Spleen (tissue), 11 donors: ENCODE measurements at regions not wholly inside any gene's neighbourhood (a gene's known extent, or its start where the extent isn't known, plus 50 kb on each side); places are given as distances from the start of the nearest gene placed in this dataset.
A peak's percentile ranks its signal among the peaks of the same experiment; 100 is the strongest.

ENCODE experiments used
- DNase-seq: peaks from one replicate; pipeline ENCODE4 v3.0.0-alpha.2; 2020
- H3K27ac ChIP-seq, 8 donors: fragments of 200-600 bp; sonication (generic) in 7 of 8; 1 replicate in 4 of 8; 2 replicates in 4 of 8; pipeline versions ENCODE4 v1.5.0 to v1.8.0; 2016 to 2021; ENCODE audit warnings: inconsistent platforms in 4 of 8, mild to moderate bottlenecking in 4 of 8, moderate library complexity in 1 of 8
- H3K27me3 ChIP-seq, 7 donors: fragments of 200-600 bp; sonication (generic) in 6 of 7; replicated peaks in 1 of 7; 1 replicate in 4 of 7; 2 replicates in 3 of 7; pipeline versions ENCODE4 v1.5.0 to v1.8.0; 2016 to 2021; ENCODE audit warnings: inconsistent platforms in 3 of 7, mild to moderate bottlenecking in 1 of 7
- H3K36me3 ChIP-seq, 6 donors: fragments of 200-600 bp; sonication (generic) in 5 of 6; 1 replicate in 4 of 6; 2 replicates in 2 of 6; pipeline versions ENCODE4 v1.5.0 to v1.8.0; 2016 to 2021; ENCODE audit warnings: inconsistent platforms in 2 of 6
- H3K4me1 ChIP-seq, 6 donors: fragments of 200-600 bp; sonication (generic) in 5 of 6; 1 replicate in 3 of 6; 2 replicates in 3 of 6; pipeline versions ENCODE4 v1.5.0 to v1.8.0; 2016 to 2021; ENCODE audit warnings: inconsistent platforms in 3 of 6
- H3K4me3 ChIP-seq, 8 donors: fragments of 200-600 bp; sonication (generic) in 7 of 8; 1 replicate in 4 of 8; 2 replicates in 4 of 8; pipeline versions ENCODE4 v1.5.0 to v1.8.0; 2016 to 2021; ENCODE audit warnings: inconsistent platforms in 4 of 8, mild to moderate bottlenecking in 4 of 8, moderate library complexity in 2 of 8
- H3K9me3 ChIP-seq, 8 donors: fragments of 200-600 bp; sonication (generic) in 7 of 8; 1 replicate in 4 of 8; 2 replicates in 4 of 8; pipeline versions ENCODE4 v1.5.0 to v1.8.0; 2016 to 2021; ENCODE audit warnings: inconsistent platforms in 4 of 8
- POLR2A ChIP-seq, 3 donors: fragments of 450-650 bp; IDR thresholded peaks; one replicate each; pipeline ENCODE4 v1.5.1; 2017; ENCODE audit warnings: antibody characterized with exemption in 3 of 3, mild to moderate bottlenecking in 1 of 3
- POLR2AphosphoS5 ChIP-seq, 3 donors: sonication (generic); formaldehyde crosslinking; IDR thresholded peaks; one replicate each; pipeline ENCODE4 v1.5.1; 2017; ENCODE audit warnings: antibody characterized with exemption in 3 of 3
- WGBS, 5 donors: extraction: QIAGEN DNeasy Blood & Tissue Kit in 3 of 5; methylation state at CpG; one replicate each; pipeline versions ENCODE4 v1.1.5 to v1.1.7; 2013 to 2018; 5-methylcytosine and 5-hydroxymethylcytosine counted together
- intact Hi-C: fragments of 100-400 bp; cut with DNase I; formaldehyde crosslinking; loops from one replicate; pipeline ENCODE4 v1.15.0; 2023; ENCODE audit warnings: low total_unique reads
- TF ChIP-seq, protein P1 (sequence below), 11 experiments: fragments of 200-600 bp in 7 of 11; fragments of 450-650 bp in 4 of 11; sonication (generic) in 4 of 11; IDR thresholded peaks in 8 of 11; conservative IDR thresholded peaks in 3 of 11; 1 replicate in 7 of 11; 2 replicates in 4 of 11; pipeline versions ENCODE4 v1.4.0 to v1.8.0; 2016 to 2021; ENCODE audit warnings: antibody characterized with exemption in 11 of 11, inconsistent platforms in 4 of 11, mild to moderate bottlenecking in 1 of 11
- donor health status: healthy with polysubstance abuse.
- donor health status: DM: no; HTN: no; CAD: no; lungs with moderate emphysema.
- donor health status: DM: no; HTN: no; CAD: no.
- donor health status: Bipolar disorder and iron deficiency.
- donor health status: healthy.
- donor health status: DM: no; HTN: no; CAD: no.
- donor health status: DM: yes; HTN: yes; CAD: no.

- intact Hi-C loops, result no loop called here
Measured at GRCh38 chr15:95359966-95360365, 970.5 kb upstream of the NR2F2 start.

GRCh38 chr15:95362306-95362705 lies 968.2 kb upstream of the NR2F2 start:
- TF ChIP-seq POLR2AphosphoS5 (IDR thresholded peaks at IDR 0.05), result peak in 1 of 3 donors; percentile 46
- no peak for TF ChIP-seq POLR2A (IDR thresholded peaks at IDR 0.05)
- TF ChIP-seq, protein P1, sequence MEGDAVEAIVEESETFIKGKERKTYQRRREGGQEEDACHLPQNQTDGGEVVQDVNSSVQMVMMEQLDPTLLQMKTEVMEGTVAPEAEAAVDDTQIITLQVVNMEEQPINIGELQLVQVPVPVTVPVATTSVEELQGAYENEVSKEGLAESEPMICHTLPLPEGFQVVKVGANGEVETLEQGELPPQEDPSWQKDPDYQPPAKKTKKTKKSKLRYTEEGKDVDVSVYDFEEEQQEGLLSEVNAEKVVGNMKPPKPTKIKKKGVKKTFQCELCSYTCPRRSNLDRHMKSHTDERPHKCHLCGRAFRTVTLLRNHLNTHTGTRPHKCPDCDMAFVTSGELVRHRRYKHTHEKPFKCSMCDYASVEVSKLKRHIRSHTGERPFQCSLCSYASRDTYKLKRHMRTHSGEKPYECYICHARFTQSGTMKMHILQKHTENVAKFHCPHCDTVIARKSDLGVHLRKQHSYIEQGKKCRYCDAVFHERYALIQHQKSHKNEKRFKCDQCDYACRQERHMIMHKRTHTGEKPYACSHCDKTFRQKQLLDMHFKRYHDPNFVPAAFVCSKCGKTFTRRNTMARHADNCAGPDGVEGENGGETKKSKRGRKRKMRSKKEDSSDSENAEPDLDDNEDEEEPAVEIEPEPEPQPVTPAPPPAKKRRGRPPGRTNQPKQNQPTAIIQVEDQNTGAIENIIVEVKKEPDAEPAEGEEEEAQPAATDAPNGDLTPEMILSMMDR (IDR thresholded peaks at IDR 0.05 in 8 of 11, conservative IDR thresholded peaks at IDR 0.05 in 3 of 11), result no peak
- Histone ChIP-seq H3K27me3 (no peaks in the 10 kb centered on the region), H3K27ac (peak overlapping the region in 1 of 8 donors; percentile 85), H3K4me1 (peaks cover 0 to 13% (median 5%) of the 10 kb centered on the region in 6 donors), H3K9me3 (peaks cover 0 to 30% (median 23%) of the 10 kb centered on the region in 8 donors), H3K36me3 (no peaks in the 10 kb centered on the region), H3K4me3 (no peak overlapping the region)
- intact Hi-C loops, result no loop called here
- WGBS, 5 donors, result 50 to 72% (median 61%) methylated on average over 3 of the region's 3 CpGs
- no peak for DNase-seq

More at GRCh38 chr15:95359966-95360365, 970.5 kb upstream of the NR2F2 start:
- no peaks in the 10 kb centered on the region for H3K36me3 ChIP-seq
- H3K27ac ChIP-seq, result no peak overlapping the region
- TF ChIP-seq, protein P1 (IDR thresholded peaks at IDR 0.05 in 8 of 11, conservative IDR thresholded peaks at IDR 0.05 in 3 of 11), result no peak
- TF ChIP-seq POLR2AphosphoS5 (IDR thresholded peaks at IDR 0.05), result no peak
- no peak for TF ChIP-seq POLR2A (IDR thresholded peaks at IDR 0.05)
- peaks cover 0 to 30% (median 23%) of the 10 kb centered on the region in 8 donors for H3K9me3 ChIP-seq
- WGBS, 5 donors, result 68 to 79% (median 75%) methylated on average over 5 of the region's 5 CpGs
- DNase-seq, result no peak
- H3K4me1 ChIP-seq, result peaks cover 0 to 5% (median 0%) of the 10 kb centered on the region in 6 donors
- no peaks in the 10 kb centered on the region for H3K27me3 ChIP-seq
- H3K4me3 ChIP-seq, result no peak overlapping the region

DNA sequence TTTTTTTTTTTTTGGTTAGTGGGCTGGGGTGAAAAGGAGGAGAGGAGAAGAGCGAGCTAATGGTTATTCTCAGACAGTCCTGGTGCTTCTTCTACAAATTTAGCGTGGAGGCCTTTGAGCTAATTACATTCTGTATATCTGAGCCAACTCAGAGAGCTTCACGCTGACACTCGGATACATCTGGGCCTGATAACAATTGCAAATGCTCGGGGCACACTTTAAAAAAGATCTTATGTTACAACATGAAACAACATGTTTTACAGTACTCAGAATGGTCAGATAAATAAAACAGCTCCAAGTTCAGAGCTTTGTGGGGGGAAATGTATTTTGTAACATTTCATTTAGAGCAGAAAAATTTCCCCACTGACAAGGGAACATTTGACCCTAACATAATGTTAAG lies 966.9 kb upstream of the NR2F2 start:
- intact Hi-C loops, result no loop called here
- Histone ChIP-seq H3K4me3 (no peak overlapping the region), H3K36me3 (no peaks in the 10 kb centered on the region), H3K27ac (peak overlapping the region; percentile 1 to 85 (median 66)), H3K4me1 (peaks cover 0 to 23% (median 6%) of the 10 kb centered on the region in 6 donors), H3K27me3 (no peaks in the 10 kb centered on the region), H3K9me3 (peaks cover 0 to 30% (median 23%) of the 10 kb centered on the region in 8 donors)
- no peak for TF ChIP-seq POLR2AphosphoS5 (IDR thresholded peaks at IDR 0.05)
- TF ChIP-seq, protein P1 (IDR thresholded peaks at IDR 0.05 in 8 of 11, conservative IDR thresholded peaks at IDR 0.05 in 3 of 11), result no peak
- no peak for TF ChIP-seq POLR2A (IDR thresholded peaks at IDR 0.05)
- WGBS, 5 donors, result 48 to 73% (median 55%) methylated on average over 5 of the region's 5 CpGs
- no peak for DNase-seq

GRCh38 chr15:95365511-95366107 lies 964.9 kb upstream of the NR2F2 start:
- H3K36me3 ChIP-seq, result no peaks in the 10 kb centered on the region
- intact Hi-C loops, result no loop called here
- DNase-seq, result no peak
- TF ChIP-seq, protein P1 (IDR thresholded peaks at IDR 0.05 in 8 of 11, conservative IDR thresholded peaks at IDR 0.05 in 3 of 11), result no peak
- TF ChIP-seq POLR2AphosphoS5 (IDR thresholded peaks at IDR 0.05), result peak in 1 of 3 donors; percentile 66
- TF ChIP-seq POLR2A (IDR thresholded peaks at IDR 0.05), result no peak
- peaks cover 0 to 29% (median 6%) of the 10 kb centered on the region in 6 donors for H3K4me1 ChIP-seq
- H3K9me3 ChIP-seq, result peaks cover 0 to 30% (median 23%) of the 10 kb centered on the region in 8 donors
- H3K27ac ChIP-seq, result peak overlapping the region in 7 of 8 donors; percentile 67 to 85 (median 73)
- H3K27me3 ChIP-seq, result no peaks in the 10 kb centered on the region
- no peak overlapping the region for H3K4me3 ChIP-seq
- 30 to 34% (median 32%) methylated on average over 12 of the region's 12 CpGs for WGBS, 5 donors
